AG10803 (cell line): ENCODE measurements at regions not wholly inside any gene's neighbourhood (a gene's known extent, or its start where the extent isn't known, plus 50 kb on each side); places are given as distances from the start of the nearest gene placed in this dataset.

Experiments
- DNase-seq: peaks from one replicate; pipeline ENCODE4 v3.0.0; 2010; ENCODE audit warnings: low read depth
- H3K4me3 ChIP-seq: 2 replicates; pipeline ENCODE4 v1.5.1; 2011; ENCODE audit warnings: mild to moderate bottlenecking, low read length, control low read depth
- TF ChIP-seq, protein P1 (sequence below): conservative IDR thresholded peaks from 2 replicates; pipeline ENCODE4 v1.5.1; 2011; ENCODE audit warnings: mild to moderate bottlenecking, low read length, control low read depth, inconsistent platforms

DNA sequence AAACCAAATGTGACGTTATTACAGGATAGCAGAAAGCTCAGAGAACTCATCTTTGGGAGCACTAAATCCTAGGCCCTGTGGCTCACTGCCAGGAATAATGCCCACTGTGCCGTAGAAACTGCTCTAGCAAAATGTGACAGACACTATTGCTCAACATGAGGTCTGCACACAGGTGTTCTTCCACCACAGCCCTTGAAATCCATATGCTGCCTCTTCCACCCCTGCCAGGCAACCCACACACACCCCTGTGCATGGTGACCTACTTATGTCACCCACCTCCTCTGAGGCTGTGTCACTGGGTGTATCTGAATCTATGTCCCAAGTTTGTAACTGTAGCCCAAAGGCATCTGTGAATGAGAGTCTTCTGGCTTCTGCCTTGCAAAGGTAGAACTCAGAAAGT lies 66.1 kb upstream of the MBOAT2 start:
- no peak overlapping the region for H3K4me3 ChIP-seq
- DNase-seq, result no peak
- TF ChIP-seq, protein P1, sequence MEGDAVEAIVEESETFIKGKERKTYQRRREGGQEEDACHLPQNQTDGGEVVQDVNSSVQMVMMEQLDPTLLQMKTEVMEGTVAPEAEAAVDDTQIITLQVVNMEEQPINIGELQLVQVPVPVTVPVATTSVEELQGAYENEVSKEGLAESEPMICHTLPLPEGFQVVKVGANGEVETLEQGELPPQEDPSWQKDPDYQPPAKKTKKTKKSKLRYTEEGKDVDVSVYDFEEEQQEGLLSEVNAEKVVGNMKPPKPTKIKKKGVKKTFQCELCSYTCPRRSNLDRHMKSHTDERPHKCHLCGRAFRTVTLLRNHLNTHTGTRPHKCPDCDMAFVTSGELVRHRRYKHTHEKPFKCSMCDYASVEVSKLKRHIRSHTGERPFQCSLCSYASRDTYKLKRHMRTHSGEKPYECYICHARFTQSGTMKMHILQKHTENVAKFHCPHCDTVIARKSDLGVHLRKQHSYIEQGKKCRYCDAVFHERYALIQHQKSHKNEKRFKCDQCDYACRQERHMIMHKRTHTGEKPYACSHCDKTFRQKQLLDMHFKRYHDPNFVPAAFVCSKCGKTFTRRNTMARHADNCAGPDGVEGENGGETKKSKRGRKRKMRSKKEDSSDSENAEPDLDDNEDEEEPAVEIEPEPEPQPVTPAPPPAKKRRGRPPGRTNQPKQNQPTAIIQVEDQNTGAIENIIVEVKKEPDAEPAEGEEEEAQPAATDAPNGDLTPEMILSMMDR, result no peak

DNA sequence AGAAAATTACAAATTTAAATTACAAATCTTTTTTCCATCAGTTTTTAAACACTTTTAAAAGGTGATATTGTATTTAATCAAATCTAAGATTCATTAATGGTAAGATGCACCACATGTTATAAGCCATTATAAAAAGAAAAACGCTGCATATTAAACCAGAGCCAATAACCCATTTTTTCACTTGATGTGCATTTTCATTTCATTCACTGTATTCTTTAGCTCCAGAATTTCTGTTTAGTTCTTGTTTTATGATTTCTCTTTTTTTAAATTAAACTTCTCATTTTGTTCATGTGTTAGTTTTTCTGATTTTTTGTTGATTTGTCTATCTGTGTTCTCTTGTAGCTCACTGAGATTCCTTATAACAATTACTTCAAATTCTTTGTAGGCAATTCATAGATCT lies 62.4 kb upstream of the MBOAT2 start:
- TF ChIP-seq, protein P1, result no peak
- no peak for DNase-seq
- H3K4me3 ChIP-seq, result no peak overlapping the region

DNA sequence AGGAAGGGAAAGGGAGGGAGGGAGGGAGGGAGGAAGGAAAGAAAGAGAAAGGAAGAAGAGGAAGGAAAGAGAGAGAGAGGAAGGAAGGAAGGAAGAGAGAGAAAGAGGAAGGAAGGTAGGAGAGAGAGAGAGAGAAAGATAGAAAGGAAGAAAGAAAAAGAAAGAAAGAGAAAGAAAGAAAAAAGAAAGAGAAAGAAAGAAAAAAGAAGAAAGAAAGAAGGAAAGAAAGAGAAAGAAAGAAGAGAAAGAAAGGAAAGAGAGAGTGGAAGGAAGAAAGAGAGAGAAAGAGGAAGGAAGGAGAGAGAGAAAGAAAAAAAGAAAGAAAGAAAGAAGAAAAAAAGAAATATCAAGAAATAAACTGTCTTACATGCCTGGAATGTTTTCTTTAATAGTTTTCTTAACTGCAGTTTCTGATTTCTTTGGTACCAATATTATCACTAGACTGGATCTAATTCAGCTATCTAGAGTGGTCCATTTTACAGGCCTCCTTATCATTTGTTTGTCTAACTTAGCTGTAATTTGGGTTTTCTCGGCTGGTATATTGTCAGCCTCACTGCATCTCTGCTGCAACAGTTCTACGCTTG lies 59.6 kb upstream of the MBOAT2 start:
- DNase-seq, result no peak
- TF ChIP-seq, protein P1, result no peak
- H3K4me3 ChIP-seq, result no peak overlapping the region

DNA sequence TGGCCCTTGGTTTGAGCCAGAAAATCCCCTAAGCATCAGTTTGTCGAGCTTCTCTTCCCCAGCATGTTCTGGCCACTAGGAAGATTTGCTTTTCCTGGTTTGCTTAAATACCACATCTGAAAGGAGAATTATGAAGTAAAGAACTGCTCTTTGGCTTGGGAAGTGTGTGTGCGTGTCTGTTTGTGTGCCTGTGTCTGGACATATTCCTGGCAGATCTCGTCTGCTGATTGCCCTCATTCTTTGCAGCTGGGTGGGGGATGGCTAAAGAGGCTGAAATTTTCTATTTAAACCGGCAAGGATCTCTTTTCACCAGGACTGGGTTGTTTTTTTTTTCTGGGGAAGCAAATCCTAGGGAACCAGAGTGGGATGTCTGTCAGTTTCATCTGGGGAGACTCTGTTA lies 57.3 kb upstream of the MBOAT2 start:
- no peak overlapping the region for H3K4me3 ChIP-seq
- DNase-seq, result peak; percentile 21
- TF ChIP-seq, protein P1, result no peak

DNA sequence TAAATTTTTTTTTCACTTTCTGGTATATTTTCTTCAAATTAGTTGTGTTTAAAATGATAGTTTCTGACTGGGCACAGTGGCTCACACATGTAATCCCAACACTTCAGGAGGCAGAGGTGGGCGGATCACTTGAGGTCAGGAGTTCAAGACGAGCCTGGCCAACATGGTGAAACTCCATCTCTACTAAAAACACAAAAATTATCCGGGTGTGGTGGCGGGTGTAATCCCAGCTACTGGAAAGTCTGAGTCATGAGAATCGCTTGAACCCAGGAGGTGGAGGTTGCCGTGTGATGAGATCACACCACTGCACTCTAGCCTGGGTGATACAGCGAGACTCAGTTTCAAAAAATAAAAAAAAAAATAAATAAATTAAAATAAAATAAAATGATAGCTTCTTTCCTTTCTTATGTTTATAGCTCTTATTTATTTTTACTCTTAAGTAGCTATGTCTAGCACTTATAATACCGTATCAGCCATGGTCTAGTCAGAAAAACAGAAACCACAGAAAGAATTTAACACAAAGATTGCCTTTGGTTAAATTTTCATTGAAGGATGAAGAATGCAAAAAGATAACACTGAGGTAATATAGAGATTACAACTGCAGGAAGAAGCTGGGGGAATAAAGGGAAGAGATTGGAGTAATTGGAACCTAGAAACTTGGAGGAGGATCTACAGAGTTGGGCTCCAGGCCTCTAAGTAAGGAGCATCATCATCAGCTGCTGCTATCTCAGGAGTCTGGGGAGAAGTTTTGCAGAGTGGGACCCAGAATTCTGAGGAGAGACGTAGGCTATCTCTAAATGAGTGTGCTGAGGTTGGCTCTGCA lies 54.7 kb upstream of the MBOAT2 start:
- H3K4me3 ChIP-seq, result no peak overlapping the region
- DNase-seq, result peak; percentile 16
- TF ChIP-seq, protein P1, result no peak

DNA sequence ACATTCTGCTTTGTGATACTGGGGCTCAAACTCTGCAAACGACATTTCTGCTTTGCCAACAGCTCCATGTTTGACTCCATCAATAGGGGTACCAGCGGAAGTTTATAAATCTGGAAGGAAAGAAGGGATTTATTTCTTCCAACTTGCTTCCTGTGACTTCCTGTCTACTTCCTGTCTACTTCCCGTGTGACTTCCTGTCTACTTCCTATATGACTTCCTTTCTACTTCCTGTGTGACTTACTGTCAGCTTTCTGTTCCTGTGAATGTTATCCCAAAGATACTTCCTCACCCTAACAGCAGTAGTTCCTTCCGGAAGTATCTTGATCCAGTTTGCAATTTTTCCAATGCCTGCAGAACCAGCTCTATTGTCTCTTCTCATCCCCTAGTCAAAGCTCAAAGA lies 52.0 kb upstream of the MBOAT2 start:
- TF ChIP-seq, protein P1, result no peak
- DNase-seq, result no peak
- H3K4me3 ChIP-seq, result no peak overlapping the region

DNA sequence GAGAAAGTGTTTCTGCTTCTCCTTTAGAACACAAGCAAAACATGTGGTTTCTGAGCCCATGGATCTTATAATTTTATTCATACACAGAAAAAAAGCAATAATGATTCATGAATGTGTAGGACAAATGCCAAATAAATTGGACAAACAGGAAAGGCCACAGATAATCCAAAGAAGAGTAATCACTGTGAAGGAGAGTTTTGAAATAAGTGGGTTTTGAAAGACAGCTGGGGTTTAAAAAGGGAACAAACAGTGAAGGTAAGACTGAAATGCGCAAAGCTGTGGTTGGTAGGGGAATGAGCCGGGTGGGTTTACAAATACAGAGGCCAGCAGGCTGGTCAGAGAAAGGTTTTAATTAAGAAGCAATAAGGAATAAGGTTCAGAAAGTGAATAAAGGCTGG lies 50.0 kb upstream of the MBOAT2 start:
- H3K4me3 ChIP-seq, result no peak overlapping the region
- TF ChIP-seq, protein P1, result no peak
- peak; percentile 31 for DNase-seq
